A549 (cell line): ENCODE measurements at regions not wholly inside any gene's neighbourhood (a gene's known extent, or its start where the extent isn't known, plus 50 kb on each side); places are given as distances from the start of the nearest gene placed in this dataset.

Experiments
- CEBPB ChIP-seq, 2 experiments: fragments of >200 bp in 1 of 2; sonication (Bioruptor Twin) in 1 of 2; formaldehyde crosslinking in 1 of 2; IDR thresholded peaks; 2 replicates each; pipeline ENCODE4 v1.6.1; 2012 to 2016
- NPAS2 ChIP-seq: fragments of 250-450 bp; sonication (Bioruptor Pico); IDR thresholded peaks from 2 replicates; pipeline ENCODE4 v1.8.0; 2022; ENCODE audit warnings: mild to moderate bottlenecking, moderate library complexity, borderline replicate concordance
- RAD21 ChIP-seq, 2 experiments: fragments of >200 bp in 1 of 2; sonication (Bioruptor Twin) in 1 of 2; formaldehyde crosslinking in 1 of 2; IDR thresholded peaks in 1 of 2; conservative IDR thresholded peaks in 1 of 2; 2 replicates in 1 of 2; 3 replicates in 1 of 2; pipeline ENCODE4 v1.6.1; 2012 to 2018; ENCODE audit warnings: inconsistent platforms in 1 of 2
- RARB ChIP-seq: fragments of 250-450 bp; sonication (Bioruptor Pico); IDR thresholded peaks from 2 replicates; pipeline ENCODE4 v1.8.0; 2021; ENCODE audit warnings: mild to moderate bottlenecking, moderate library complexity
- RFX5 ChIP-seq: fragments of 450-650 bp; IDR thresholded peaks from 2 replicates; pipeline ENCODE4 v1.7.1; 2014; ENCODE audit warnings: antibody characterized with exemption, mild to moderate bottlenecking, moderate library complexity
- TFCP2L1 ChIP-seq: fragments of 250-450 bp; sonication (Bioruptor Pico); IDR thresholded peaks from 2 replicates; pipeline ENCODE4 v1.5.0; 2021; ENCODE audit warnings: mild to moderate bottlenecking
- TF ChIP-seq, protein P1 (sequence below): fragments of 450-650 bp; IDR thresholded peaks from 2 replicates; pipeline ENCODE4 v1.6.1; 2014; ENCODE audit warnings: antibody characterized with exemption
- TF ChIP-seq, protein P2 (sequence below): fragments of >200 bp; sonication (Bioruptor Twin); formaldehyde crosslinking; IDR thresholded peaks from 3 replicates; pipeline ENCODE4 v1.5.1; 2016
- TF ChIP-seq, protein P3 (sequence below): fragments of 250-450 bp; sonication (Bioruptor Pico); IDR thresholded peaks from 2 replicates; pipeline ENCODE4 v1.5.0; 2021; ENCODE audit warnings: mild to moderate bottlenecking, moderate library complexity, borderline replicate concordance

DNA sequence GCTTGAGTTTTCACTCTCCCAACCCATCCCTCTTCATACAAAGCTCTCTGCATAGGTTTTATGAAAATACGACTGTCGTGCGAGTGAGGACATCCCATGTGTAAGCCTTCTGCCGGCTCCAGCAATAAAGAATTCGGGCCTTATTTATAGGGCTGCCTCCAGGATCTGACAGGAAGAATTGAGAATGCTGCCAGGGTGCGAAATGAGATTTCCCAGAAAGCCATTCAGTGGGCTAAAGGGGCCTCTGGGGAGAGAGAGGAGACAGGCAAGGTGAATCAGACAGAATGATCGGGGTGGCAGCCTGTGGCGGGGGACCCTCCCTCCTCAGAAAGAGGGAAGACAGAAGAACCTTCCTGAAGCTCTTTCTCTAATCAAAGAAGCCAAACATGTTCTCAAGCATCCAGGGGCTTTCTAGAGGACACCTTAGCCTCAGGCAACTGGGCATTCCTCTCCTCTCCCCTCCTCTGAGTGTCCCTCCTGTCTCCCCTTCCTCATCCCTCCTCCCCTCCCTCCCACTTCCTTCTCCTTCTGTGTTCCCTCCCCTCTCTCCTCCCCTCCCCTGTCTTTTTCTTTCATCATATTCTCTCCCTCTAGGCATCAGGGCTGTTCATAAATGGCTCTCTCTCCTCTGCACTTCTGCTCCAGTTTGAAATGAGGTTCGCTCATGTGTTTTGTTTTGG is 410.9 kb downstream of the TYW1 start:
- TF ChIP-seq, protein P1, sequence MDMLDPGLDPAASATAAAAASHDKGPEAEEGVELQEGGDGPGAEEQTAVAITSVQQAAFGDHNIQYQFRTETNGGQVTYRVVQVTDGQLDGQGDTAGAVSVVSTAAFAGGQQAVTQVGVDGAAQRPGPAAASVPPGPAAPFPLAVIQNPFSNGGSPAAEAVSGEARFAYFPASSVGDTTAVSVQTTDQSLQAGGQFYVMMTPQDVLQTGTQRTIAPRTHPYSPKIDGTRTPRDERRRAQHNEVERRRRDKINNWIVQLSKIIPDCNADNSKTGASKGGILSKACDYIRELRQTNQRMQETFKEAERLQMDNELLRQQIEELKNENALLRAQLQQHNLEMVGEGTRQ = no peak
- TF ChIP-seq, protein P2, sequence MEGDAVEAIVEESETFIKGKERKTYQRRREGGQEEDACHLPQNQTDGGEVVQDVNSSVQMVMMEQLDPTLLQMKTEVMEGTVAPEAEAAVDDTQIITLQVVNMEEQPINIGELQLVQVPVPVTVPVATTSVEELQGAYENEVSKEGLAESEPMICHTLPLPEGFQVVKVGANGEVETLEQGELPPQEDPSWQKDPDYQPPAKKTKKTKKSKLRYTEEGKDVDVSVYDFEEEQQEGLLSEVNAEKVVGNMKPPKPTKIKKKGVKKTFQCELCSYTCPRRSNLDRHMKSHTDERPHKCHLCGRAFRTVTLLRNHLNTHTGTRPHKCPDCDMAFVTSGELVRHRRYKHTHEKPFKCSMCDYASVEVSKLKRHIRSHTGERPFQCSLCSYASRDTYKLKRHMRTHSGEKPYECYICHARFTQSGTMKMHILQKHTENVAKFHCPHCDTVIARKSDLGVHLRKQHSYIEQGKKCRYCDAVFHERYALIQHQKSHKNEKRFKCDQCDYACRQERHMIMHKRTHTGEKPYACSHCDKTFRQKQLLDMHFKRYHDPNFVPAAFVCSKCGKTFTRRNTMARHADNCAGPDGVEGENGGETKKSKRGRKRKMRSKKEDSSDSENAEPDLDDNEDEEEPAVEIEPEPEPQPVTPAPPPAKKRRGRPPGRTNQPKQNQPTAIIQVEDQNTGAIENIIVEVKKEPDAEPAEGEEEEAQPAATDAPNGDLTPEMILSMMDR = no peak
- no peak for TF ChIP-seq RFX5
- TF ChIP-seq NPAS2 (CRISPR knock-in tag) = no peak
- TF ChIP-seq, protein P3, sequence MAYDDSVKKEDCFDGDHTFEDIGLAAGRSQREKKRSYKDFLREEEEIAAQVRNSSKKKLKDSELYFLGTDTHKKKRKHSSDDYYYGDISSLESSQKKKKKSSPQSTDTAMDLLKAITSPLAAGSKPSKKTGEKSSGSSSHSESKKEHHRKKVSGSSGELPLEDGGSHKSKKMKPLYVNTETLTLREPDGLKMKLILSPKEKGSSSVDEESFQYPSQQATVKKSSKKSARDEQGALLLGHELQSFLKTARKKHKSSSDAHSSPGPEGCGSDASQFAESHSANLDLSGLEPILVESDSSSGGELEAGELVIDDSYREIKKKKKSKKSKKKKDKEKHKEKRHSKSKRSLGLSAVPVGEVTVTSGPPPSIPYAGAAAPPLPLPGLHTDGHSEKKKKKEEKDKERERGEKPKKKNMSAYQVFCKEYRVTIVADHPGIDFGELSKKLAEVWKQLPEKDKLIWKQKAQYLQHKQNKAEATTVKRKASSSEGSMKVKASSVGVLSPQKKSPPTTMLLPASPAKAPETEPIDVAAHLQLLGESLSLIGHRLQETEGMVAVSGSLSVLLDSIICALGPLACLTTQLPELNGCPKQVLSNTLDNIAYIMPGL (CRISPR knock-in tag) = no peak
- TF ChIP-seq CEBPB (IDR thresholded peaks at IDR 0.05) = no peak
- no peak for TF ChIP-seq TFCP2L1 (CRISPR knock-in tag)
- TF ChIP-seq RARB (CRISPR knock-in tag) = no peak
- no peak for TF ChIP-seq RAD21 (conservative IDR thresholded peaks at IDR 0.05 in 1 of 2, IDR thresholded peaks at IDR 0.05 in 1 of 2)
